HepG2 (cell line): ENCODE measurements at regions not wholly inside any gene's neighbourhood (a gene's known extent, or its start where the extent isn't known, plus 50 kb on each side); places are given as distances from the start of the nearest gene placed in this dataset.

ENCODE experiments used
- ATAC-seq: fragments of 200-7000 bp; cut with Tn5 transposase; 3 replicates; pipeline ENCODE4 v1.9.1; 2020; ENCODE audit warnings: mild to moderate bottlenecking, moderate library complexity
- BruUV-seq: library from RNA; stranded (reverse); fragments of 400-500 nt; replicated peaks from 2 replicates; lab custom pipeline; 2021; lab: Mats Ljungman, UMichigan
- CTCF ChIA-PET: fragments of 300-600 bp; formaldehyde crosslinking; extraction: SDS; loops from one replicate; lab custom pipeline; 2021; ENCODE audit warnings: low total read pairs, inconsistent platforms, low intra/inter-chr PET ratio; lab: Yijun Ruan, JAX
- POLR2A ChIA-PET: fragments of 350-600 bp; sonication (Branson Sonifier 250); formaldehyde crosslinking; loops from one replicate; lab custom pipeline; 2020; ENCODE audit warnings: antibody characterized with exemption, inconsistent platforms; lab: Yijun Ruan, JAX
- DNase-seq: peaks from one replicate; pipeline ENCODE4 v3.0.0-alpha.2; 2015; ENCODE audit warnings: low spot score
- FAIRE-seq: peaks from 3 replicates; lab custom pipeline; 2011; peaks lifted over from hg19 to GRCh38; lab: Jason Lieb, UNC
- H2AFZ ChIP-seq: one replicate; pipeline ENCODE4 v1.6.1; 2011; ENCODE audit warnings: low read length, inconsistent platforms
- H3K27ac ChIP-seq: fragments of 300-600 bp; 3 replicates; pipeline ENCODE4 v1.8.0; 2011; ENCODE audit warnings: mixed run types, mild to moderate bottlenecking, mixed read lengths, low read length, inconsistent platforms; ENCODE audit not compliant: insufficient read depth; ENCODE audit errors: extremely low read length
- H3K27me3 ChIP-seq, 2 experiments: fragments of 200-600 bp in 1 of 2; 2 replicates in 1 of 2; 3 replicates in 1 of 2; pipeline versions ENCODE4 v1.6.0 to v1.8.0; 2011; ENCODE audit warnings: low read length in 2 of 2, mild to moderate bottlenecking in 2 of 2, moderate library complexity in 2 of 2, inconsistent platforms in 1 of 2; ENCODE audit not compliant: insufficient read depth in 2 of 2, control insufficient read depth in 1 of 2
- H3K36me3 ChIP-seq, 2 experiments: fragments of 200-600 bp in 1 of 2; replicated peaks in 1 of 2; 2 replicates in 1 of 2; 3 replicates in 1 of 2; pipeline versions ENCODE4 v1.5.1 to v1.8.0; 2011; ENCODE audit warnings: low read length in 2 of 2, inconsistent platforms in 1 of 2; ENCODE audit not compliant: insufficient read depth in 2 of 2, control insufficient read depth in 1 of 2
- H3K4me1 ChIP-seq: 2 replicates; pipeline ENCODE4 v1.5.1; 2012; ENCODE audit warnings: low read length, inconsistent platforms; ENCODE audit not compliant: insufficient read depth
- H3K4me2 ChIP-seq: 2 replicates; pipeline ENCODE4 v1.6.0; 2011; ENCODE audit warnings: low read depth, low read length, inconsistent platforms
- H3K4me3 ChIP-seq, 3 experiments: fragments of 200-600 bp in 1 of 3; sonication (generic), shearing (Covaris generic) in 1 of 3; replicated peaks in 1 of 3; 2 replicates each; pipeline ENCODE4 v1.5.1; 2011 to 2016; ENCODE audit warnings: low read length in 3 of 3, inconsistent platforms in 2 of 3, low read depth in 2 of 3, mild to moderate bottlenecking in 2 of 3, control low read depth in 1 of 3, mixed read lengths in 1 of 3; ENCODE audit not compliant: insufficient read depth in 1 of 3
- H3K79me2 ChIP-seq: one replicate; pipeline ENCODE4 v1.6.1; 2011; ENCODE audit warnings: low read length, inconsistent platforms; ENCODE audit not compliant: insufficient read depth
- H3K9ac ChIP-seq: 2 replicates; pipeline ENCODE4 v1.6.0; 2011; ENCODE audit warnings: mild to moderate bottlenecking, low read depth, low read length, inconsistent platforms; ENCODE audit not compliant: insufficient read depth
- H3K9me3 ChIP-seq: 2 replicates; pipeline ENCODE4 v1.5.1; 2012; ENCODE audit warnings: mild to moderate bottlenecking, low read length
- H4K20me1 ChIP-seq: 2 replicates; pipeline ENCODE4 v1.6.0; 2011; ENCODE audit warnings: inconsistent platforms, mild to moderate bottlenecking, low read length, moderate library complexity; ENCODE audit not compliant: insufficient read depth
- MAFF ChIP-seq: IDR thresholded peaks from 2 replicates; pipeline ENCODE4 v1.6.1; 2011; ENCODE audit warnings: low read depth, low read length, improper control_type of control experiment
- MAFK ChIP-seq, 2 experiments: IDR thresholded peaks in 1 of 2; conservative IDR thresholded peaks in 1 of 2; 2 replicates each; pipeline ENCODE4 v1.6.1; 2011; ENCODE audit warnings: improper control_type of control experiment in 2 of 2, low read length in 2 of 2
- RNF2 ChIP-seq: fragments of 450-650 bp; conservative IDR thresholded peaks from 2 replicates; pipeline ENCODE4 v1.6.1; 2016; ENCODE audit warnings: low read depth
- ZBTB38 ChIP-seq: sonication (generic); formaldehyde crosslinking; IDR thresholded peaks from 2 replicates; pipeline ENCODE4 v1.5.1; 2020; ENCODE audit warnings: mild to moderate bottlenecking, missing genetic modification reagents
- ZFP82 ChIP-seq: sonication (generic); formaldehyde crosslinking; IDR thresholded peaks from 2 replicates; pipeline ENCODE4 v1.5.1; 2020; ENCODE audit warnings: mild to moderate bottlenecking, missing genetic modification reagents, borderline replicate concordance
- ZNF232 ChIP-seq: sonication (generic); formaldehyde crosslinking; IDR thresholded peaks from 2 replicates; pipeline ENCODE4 v1.4.0; 2020; ENCODE audit warnings: missing genetic modification reagents, borderline replicate concordance
- ZNF335 ChIP-seq: sonication (generic); formaldehyde crosslinking; IDR thresholded peaks from 2 replicates; pipeline ENCODE4 v1.4.0; 2020; ENCODE audit warnings: missing genetic modification reagents
- ZNF432 ChIP-seq: sonication (generic); formaldehyde crosslinking; IDR thresholded peaks from 2 replicates; pipeline ENCODE4 v1.5.0; 2020; ENCODE audit warnings: missing genetic modification reagents, mild to moderate bottlenecking, borderline replicate concordance
- ZNF790 ChIP-seq: sonication (generic); formaldehyde crosslinking; IDR thresholded peaks from 2 replicates; pipeline ENCODE4 v1.8.0; 2022; ENCODE audit warnings: missing genetic modification reagents, mild to moderate bottlenecking, borderline replicate concordance
- WGBS: methylation state at CpG from one replicate; pipeline ENCODE4 v1.1.6; 2017; ENCODE audit warnings: low lambda C conversion rate; 5-methylcytosine and 5-hydroxymethylcytosine counted together
- in situ Hi-C: cut with HindIII; loops from 2 replicates; pipeline ENCODE4 v1.10.0; 2017; ENCODE audit warnings: low pct_unique_long_range_greater_than_20kb; ENCODE audit not compliant: extremely low pct_ligation_motif_present
- intact Hi-C: fragments of 100-400 bp; cut with micrococcal nuclease; formaldehyde crosslinking; loops from one replicate; pipeline ENCODE4 v1.10.0; 2022; ENCODE audit not compliant: unreplicated experiment
- TF ChIP-seq, protein P1 (sequence below): sonication (generic); formaldehyde crosslinking; IDR thresholded peaks from 2 replicates; pipeline ENCODE4 v1.8.0; 2022; ENCODE audit warnings: missing genetic modification reagents, mild to moderate bottlenecking, inconsistent platforms, borderline replicate concordance

DNA sequence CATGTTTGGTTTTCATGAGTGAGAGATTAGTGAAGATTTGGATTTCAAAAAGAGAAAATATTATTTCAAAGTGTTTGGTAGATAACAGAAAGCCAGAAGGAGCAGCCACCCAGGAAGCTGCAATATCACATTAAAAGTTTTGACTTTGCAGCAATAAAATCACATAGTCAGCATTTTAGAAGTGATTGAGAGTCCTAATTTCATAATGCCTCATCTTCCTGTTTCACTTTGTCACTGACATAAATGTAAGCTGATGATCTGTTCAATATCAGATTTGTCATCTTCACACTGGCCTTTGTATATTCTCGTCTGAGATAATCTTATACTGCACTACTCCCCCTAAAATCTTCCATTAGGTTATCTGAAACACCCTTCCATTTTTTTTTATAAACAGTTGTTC, 690.5 kb downstream of the ADCYAP1 start:
- Histone ChIP-seq H3K9me3 (no peaks in the 10 kb centered on the region), H3K79me2 (no peaks in the 10 kb centered on the region), H3K36me3 (no peaks in the 10 kb centered on the region), H2AFZ (no peak overlapping the region), H3K4me2 (no peak overlapping the region), H3K4me1 (no peaks in the 10 kb centered on the region), H3K27ac (no peak overlapping the region), H3K4me3 (no peak overlapping the region), H4K20me1 (no peaks in the 10 kb centered on the region), H3K27me3 (no peaks in the 10 kb centered on the region), H3K9ac (no peak overlapping the region)
- ChIA-PET CTCF (no interaction called here), POLR2A (no interaction called here)
- FAIRE-seq (no peak), DNase-seq (no peak), ATAC-seq (no peak)
- intact Hi-C loops (no loop called here), in situ Hi-C loops (loop anchor here (25.0 kb wide), 1 partner anchor 942 kb away; no protein-coding TSS in a partner anchor)
- BruUV-seq = no TSS peak
- TF ChIP-seq MAFK (conservative IDR thresholded peaks at IDR 0.05 in 1 of 2, IDR thresholded peaks at IDR 0.05 in 1 of 2; ENCODE audit: low read length in 2 of 2) (peak; percentile 95 to 98), ZFP82 (CRISPR knock-in tag) (no peak), MAFF (peak; percentile 98)
- 0% methylated on average over 1 of the region's 1 CpG for WGBS

DNA sequence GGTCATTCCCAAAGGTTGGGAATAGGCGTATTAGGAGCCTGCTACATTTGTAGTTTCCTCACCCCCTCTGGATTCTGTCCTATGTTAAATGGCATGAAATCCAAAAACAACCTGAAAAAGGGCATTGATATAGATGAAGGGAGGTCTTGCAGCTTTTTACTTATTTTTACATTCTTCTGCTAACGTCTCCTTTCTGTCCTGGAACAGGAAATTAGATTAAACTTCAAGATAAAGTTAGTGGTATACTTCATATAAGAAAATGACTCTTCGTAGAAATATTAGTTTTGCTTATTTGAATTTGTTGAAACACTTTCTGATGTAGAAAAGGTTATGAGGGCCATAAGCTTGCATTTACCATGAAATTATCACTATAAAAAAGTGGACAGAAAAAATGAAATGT, 694.5 kb downstream of the ADCYAP1 start:
- no peak for DNase-seq
- BruUV-seq = no TSS peak
- Histone ChIP-seq H3K9ac (no peak overlapping the region), H3K36me3 (no peaks in the 10 kb centered on the region), H2AFZ (no peak overlapping the region), H3K4me3 (no peak overlapping the region), H3K9me3 (no peaks in the 10 kb centered on the region), H3K79me2 (no peaks in the 10 kb centered on the region), H3K4me1 (no peaks in the 10 kb centered on the region), H3K27ac (no peak overlapping the region), H3K4me2 (no peak overlapping the region), H4K20me1 (no peaks in the 10 kb centered on the region), H3K27me3 (no peaks in the 10 kb centered on the region)
- CTCF ChIA-PET = no interaction called here
- in situ Hi-C loops = loop anchor here (25.0 kb wide), 1 partner anchor 938 kb away; no protein-coding TSS in a partner anchor
- 10% methylated on average over 3 of the region's 3 CpGs for WGBS
- ATAC-seq = no peak
- POLR2A ChIA-PET = no interaction called here
- FAIRE-seq = no peak
- intact Hi-C loops = no loop called here
- TF ChIP-seq RNF2 (no peak), ZNF335 (CRISPR knock-in tag) (no peak), ZBTB38 (CRISPR knock-in tag) (no peak), ZNF432 (CRISPR knock-in tag) (no peak), ZNF790 (CRISPR knock-in tag) (no peak), ZNF232 (no peak)
- TF ChIP-seq, protein P1, sequence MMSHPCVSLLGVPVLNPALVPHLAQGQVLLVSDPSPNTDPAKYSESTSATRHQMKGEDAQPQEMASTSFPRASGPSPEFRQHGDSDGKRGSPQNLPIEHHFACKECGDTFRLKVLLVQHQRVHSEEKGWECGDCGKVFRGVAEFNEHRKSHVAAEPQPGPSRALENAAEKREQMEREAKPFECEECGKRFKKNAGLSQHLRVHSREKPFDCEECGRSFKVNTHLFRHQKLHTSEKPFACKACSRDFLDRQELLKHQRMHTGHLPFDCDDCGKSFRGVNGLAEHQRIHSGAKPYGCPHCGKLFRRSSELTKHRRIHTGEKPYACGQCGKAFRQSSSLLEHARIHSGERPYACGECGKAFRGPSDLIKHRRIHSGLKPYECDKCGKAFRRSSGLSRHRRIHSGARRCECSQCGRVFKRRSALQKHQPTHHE = no peak
